ENCODE measurements at regions not wholly inside any gene's neighbourhood (a gene's known extent, or its start where the extent isn't known, plus 50 kb on each side); places are given as distances from the start of the nearest gene placed in this dataset.

DNA sequence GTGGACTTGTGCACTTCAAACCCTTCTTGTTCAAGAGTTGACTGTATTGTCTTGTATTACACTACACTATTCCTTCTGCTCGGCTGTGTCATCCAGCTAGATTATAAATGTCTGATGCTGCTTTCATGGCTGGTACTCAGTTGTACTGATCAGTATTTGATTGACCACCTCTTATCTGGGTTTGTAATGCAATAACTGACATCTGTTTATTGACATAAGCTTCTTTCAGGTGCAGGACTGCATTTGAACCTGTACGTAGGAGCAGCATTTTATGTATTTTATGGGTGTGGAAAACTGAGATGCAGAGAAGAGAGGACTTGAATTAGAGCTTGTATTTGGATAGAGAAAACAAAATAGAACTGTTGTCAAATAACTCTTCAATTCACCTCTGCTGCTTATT lies 309.2 kb downstream of the FGF9 start (continued):
- TF ChIP-seq, protein P1, sequence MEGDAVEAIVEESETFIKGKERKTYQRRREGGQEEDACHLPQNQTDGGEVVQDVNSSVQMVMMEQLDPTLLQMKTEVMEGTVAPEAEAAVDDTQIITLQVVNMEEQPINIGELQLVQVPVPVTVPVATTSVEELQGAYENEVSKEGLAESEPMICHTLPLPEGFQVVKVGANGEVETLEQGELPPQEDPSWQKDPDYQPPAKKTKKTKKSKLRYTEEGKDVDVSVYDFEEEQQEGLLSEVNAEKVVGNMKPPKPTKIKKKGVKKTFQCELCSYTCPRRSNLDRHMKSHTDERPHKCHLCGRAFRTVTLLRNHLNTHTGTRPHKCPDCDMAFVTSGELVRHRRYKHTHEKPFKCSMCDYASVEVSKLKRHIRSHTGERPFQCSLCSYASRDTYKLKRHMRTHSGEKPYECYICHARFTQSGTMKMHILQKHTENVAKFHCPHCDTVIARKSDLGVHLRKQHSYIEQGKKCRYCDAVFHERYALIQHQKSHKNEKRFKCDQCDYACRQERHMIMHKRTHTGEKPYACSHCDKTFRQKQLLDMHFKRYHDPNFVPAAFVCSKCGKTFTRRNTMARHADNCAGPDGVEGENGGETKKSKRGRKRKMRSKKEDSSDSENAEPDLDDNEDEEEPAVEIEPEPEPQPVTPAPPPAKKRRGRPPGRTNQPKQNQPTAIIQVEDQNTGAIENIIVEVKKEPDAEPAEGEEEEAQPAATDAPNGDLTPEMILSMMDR (conservative IDR thresholded peaks at IDR 0.05; ENCODE audit: low read depth in 2 of 2): no peak
- TF ChIP-seq STAT1 (IDR thresholded peaks at IDR 0.05; ENCODE audit: unreplicated experiment): no peak

DNA sequence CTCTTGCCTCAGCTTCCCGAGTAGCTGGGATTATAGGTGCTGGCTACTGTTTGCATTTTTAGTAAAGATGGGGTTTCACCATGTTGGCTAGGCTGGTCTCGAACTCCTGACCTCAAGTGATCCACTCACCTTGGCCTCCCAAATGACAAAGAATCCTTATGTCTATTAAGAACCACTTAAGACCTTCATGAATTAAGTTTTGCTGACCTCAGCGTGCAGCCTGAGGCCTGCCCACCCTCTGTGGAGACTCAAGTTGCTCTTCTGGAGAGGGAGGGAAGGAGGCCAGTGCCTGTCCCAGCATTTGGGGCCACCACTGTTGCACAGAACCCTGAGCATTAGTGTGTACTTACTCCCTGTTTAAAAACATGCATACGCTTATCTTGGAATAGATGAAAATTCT lies 313.3 kb downstream of the FGF9 start:
- Mint-ChIP-seq H3K9me3 (no peaks in the 10 kb centered on the region; the same call in 1 of the 3 replicates), H3K27me3 (ENCODE audit: insufficient read depth, low read depth, poor library complexity) (no peaks in the 10 kb centered on the region), H3K36me3 (ENCODE audit: low read depth) (no peaks in the 10 kb centered on the region), H3K27ac (no peak overlapping the region), H3K4me3 (no peak overlapping the region), H3K4me1 (no peaks in the 10 kb centered on the region)
- TF ChIP-seq EZH2 (IDR thresholded peaks at IDR 0.05; ENCODE audit: low read depth, unreplicated experiment): no peak
- TF ChIP-seq JUNB (IDR thresholded peaks at IDR 0.05; ENCODE audit: unreplicated experiment): no peak
- no peak for TF ChIP-seq EZH2phosphoT487 (IDR thresholded peaks at IDR 0.05; ENCODE audit: unreplicated experiment)
- TF ChIP-seq, protein P2, sequence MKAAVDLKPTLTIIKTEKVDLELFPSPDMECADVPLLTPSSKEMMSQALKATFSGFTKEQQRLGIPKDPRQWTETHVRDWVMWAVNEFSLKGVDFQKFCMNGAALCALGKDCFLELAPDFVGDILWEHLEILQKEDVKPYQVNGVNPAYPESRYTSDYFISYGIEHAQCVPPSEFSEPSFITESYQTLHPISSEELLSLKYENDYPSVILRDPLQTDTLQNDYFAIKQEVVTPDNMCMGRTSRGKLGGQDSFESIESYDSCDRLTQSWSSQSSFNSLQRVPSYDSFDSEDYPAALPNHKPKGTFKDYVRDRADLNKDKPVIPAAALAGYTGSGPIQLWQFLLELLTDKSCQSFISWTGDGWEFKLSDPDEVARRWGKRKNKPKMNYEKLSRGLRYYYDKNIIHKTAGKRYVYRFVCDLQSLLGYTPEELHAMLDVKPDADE (IDR thresholded peaks at IDR 0.05): no peak
- TF ChIP-seq ZNF331 (CRISPR knock-in tag; IDR thresholded peaks at IDR 0.05; ENCODE audit: low read depth): no peak
- TF ChIP-seq CREB1 (CRISPR knock-in tag; IDR thresholded peaks at IDR 0.05; ENCODE audit: low read depth): no peak
- no peak for DNase-seq (ENCODE audit: low spot score)
- Histone ChIP-seq H3F3A (replicated peaks; ENCODE audit: low read depth) (no peaks in the 10 kb centered on the region), H3K4me3 (no peak overlapping the region), H3K4me2 (no peak overlapping the region), H3K4me1 (ENCODE audit: insufficient read depth) (no peaks in the 10 kb centered on the region), H3K27me3 (ENCODE audit: insufficient read depth) (no peaks in the 10 kb centered on the region), H3K27ac (ENCODE audit: low read depth) (no peak overlapping the region), H3K9me2 (ENCODE audit: insufficient read depth) (no peaks in the 10 kb centered on the region; the same call in 1 of the 2 replicates), H3K79me2 (replicated peaks; ENCODE audit: insufficient read depth) (no peaks in the 10 kb centered on the region), H4K20me1 (replicated peaks; ENCODE audit: insufficient read depth) (no peaks in the 10 kb centered on the region), H3K36me3 (ENCODE audit: insufficient read depth) (no peaks in the 10 kb centered on the region), H2AFZ (no peak overlapping the region)
- ATAC-seq: no peak

DNA sequence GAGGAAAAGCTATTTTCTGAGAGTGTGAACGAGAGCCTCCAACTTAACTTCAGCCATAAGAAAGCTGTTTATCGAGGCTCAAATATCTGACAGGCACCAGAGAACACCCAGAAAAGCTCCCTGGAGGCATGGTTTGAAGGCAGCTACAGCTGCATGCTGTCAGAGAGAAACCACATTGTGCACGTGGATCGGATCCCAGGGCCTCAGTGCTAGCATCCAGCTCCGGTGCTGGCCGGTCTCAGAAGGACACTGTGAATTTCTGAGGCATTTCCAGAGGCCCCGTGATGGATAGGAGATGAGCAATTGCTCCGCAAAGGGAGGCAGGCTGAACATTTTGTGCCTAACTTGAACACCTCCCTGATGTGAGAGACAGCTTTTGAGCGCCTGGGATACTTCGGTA lies 315.7 kb downstream of the FGF9 start:
- no peaks in the 10 kb centered on the region for H3K27me3 ChIP-seq (ENCODE audit: insufficient read depth)
- H3K9me3 Mint-ChIP-seq: no peaks in the 10 kb centered on the region; the same call in 1 of the 3 replicates
- no peak overlapping the region for H3K4me3 ChIP-seq
- no peak overlapping the region for H3K4me2 ChIP-seq
- no peak overlapping the region for H3K27ac ChIP-seq (ENCODE audit: low read depth)
- no peaks in the 10 kb centered on the region; the same call in 1 of the 2 replicates for H3K9me2 ChIP-seq (ENCODE audit: insufficient read depth)
- H3K4me1 ChIP-seq (ENCODE audit: insufficient read depth): no peaks in the 10 kb centered on the region
- H3K4me1 Mint-ChIP-seq: no peaks in the 10 kb centered on the region
- H3K4me3 Mint-ChIP-seq: no peak overlapping the region
- H4K20me1 ChIP-seq (replicated peaks; ENCODE audit: insufficient read depth): no peaks in the 10 kb centered on the region
- H2AFZ ChIP-seq: no peak overlapping the region
- no peak overlapping the region for H3K27ac Mint-ChIP-seq
- no peaks in the 10 kb centered on the region for H3K36me3 Mint-ChIP-seq (ENCODE audit: low read depth)
- no peaks in the 10 kb centered on the region for H3K79me2 ChIP-seq (replicated peaks; ENCODE audit: insufficient read depth)
- H3F3A ChIP-seq (replicated peaks; ENCODE audit: low read depth): no peaks in the 10 kb centered on the region
- no peak for DNase-seq (ENCODE audit: low spot score)
- TF ChIP-seq, protein P2 (IDR thresholded peaks at IDR 0.05): no peak
- TF ChIP-seq EZH2phosphoT487 (IDR thresholded peaks at IDR 0.05; ENCODE audit: unreplicated experiment) (no peak), ZNF114 (CRISPR knock-in tag; IDR thresholded peaks at IDR 0.05) (no peak), ZNF331 (CRISPR knock-in tag; IDR thresholded peaks at IDR 0.05; ENCODE audit: low read depth) (no peak), EZH2 (IDR thresholded peaks at IDR 0.05; ENCODE audit: low read depth, unreplicated experiment) (no peak), POLR2AphosphoS5 (IDR thresholded peaks at IDR 0.05; ENCODE audit: low read depth) (no peak)
- TF ChIP-seq, protein P3, sequence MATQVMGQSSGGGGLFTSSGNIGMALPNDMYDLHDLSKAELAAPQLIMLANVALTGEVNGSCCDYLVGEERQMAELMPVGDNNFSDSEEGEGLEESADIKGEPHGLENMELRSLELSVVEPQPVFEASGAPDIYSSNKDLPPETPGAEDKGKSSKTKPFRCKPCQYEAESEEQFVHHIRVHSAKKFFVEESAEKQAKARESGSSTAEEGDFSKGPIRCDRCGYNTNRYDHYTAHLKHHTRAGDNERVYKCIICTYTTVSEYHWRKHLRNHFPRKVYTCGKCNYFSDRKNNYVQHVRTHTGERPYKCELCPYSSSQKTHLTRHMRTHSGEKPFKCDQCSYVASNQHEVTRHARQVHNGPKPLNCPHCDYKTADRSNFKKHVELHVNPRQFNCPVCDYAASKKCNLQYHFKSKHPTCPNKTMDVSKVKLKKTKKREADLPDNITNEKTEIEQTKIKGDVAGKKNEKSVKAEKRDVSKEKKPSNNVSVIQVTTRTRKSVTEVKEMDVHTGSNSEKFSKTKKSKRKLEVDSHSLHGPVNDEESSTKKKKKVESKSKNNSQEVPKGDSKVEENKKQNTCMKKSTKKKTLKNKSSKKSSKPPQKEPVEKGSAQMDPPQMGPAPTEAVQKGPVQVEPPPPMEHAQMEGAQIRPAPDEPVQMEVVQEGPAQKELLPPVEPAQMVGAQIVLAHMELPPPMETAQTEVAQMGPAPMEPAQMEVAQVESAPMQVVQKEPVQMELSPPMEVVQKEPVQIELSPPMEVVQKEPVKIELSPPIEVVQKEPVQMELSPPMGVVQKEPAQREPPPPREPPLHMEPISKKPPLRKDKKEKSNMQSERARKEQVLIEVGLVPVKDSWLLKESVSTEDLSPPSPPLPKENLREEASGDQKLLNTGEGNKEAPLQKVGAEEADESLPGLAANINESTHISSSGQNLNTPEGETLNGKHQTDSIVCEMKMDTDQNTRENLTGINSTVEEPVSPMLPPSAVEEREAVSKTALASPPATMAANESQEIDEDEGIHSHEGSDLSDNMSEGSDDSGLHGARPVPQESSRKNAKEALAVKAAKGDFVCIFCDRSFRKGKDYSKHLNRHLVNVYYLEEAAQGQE (IDR thresholded peaks at IDR 0.05; ENCODE audit: unreplicated experiment): no peak
- ATAC-seq: no peak
- H3K27me3 Mint-ChIP-seq (ENCODE audit: insufficient read depth, low read depth, poor library complexity): no peaks in the 10 kb centered on the region
- H3K36me3 ChIP-seq (ENCODE audit: insufficient read depth): no peaks in the 10 kb centered on the region

All from GM23338 (cell line).